Type B pancreatic cell (in vitro differentiated cells): ENCODE measurements at regions not wholly inside any gene's neighbourhood (a gene's known extent, or its start where the extent isn't known, plus 50 kb on each side); places are given as distances from the start of the nearest gene placed in this dataset.
"Not testable (repeated sequence)": the region's sequence is repeated elsewhere in the genome, so short reads cannot be mapped to it uniquely, and the experiment has no call there.

Experiments
- DNase-seq: peaks from one replicate; pipeline ENCODE4 v3.0.0; 2021; ENCODE audit warnings: mixed read lengths; ENCODE audit not compliant: unreplicated experiment; ENCODE audit errors: extremely low spot score
- H3K27ac Mint-ChIP-seq: 2 replicates; pipeline ENCODE4 v1.8.0; 2021; ENCODE audit warnings: mild to moderate bottlenecking, mixed read lengths
- H3K27me3 Mint-ChIP-seq: 2 replicates; pipeline ENCODE4 v1.8.0; 2021; ENCODE audit warnings: mixed read lengths
- H3K36me3 Mint-ChIP-seq: 2 replicates; pipeline ENCODE4 v1.8.0; 2021; ENCODE audit warnings: mixed read lengths
- H3K4me1 Mint-ChIP-seq: one replicate; pipeline ENCODE4 v1.8.0; 2021; ENCODE audit warnings: mixed read lengths; ENCODE audit not compliant: unreplicated experiment
- H3K4me3 Mint-ChIP-seq: 2 replicates; pipeline ENCODE4 v1.8.0; 2021; ENCODE audit warnings: mild to moderate bottlenecking, mixed read lengths
- H3K9me3 Mint-ChIP-seq: 2 replicates; pipeline ENCODE4 v1.8.0; 2021; ENCODE audit warnings: mixed read lengths
- CTCF ChIP-seq: fragments of 200-600 bp; sonication (generic); conservative IDR thresholded peaks from 2 replicates; pipeline ENCODE4 v1.5.0; 2021; ENCODE audit warnings: antibody characterized with exemption, mild to moderate bottlenecking

- H3K27me3 Mint-ChIP-seq = peaks cover 2% of the 10 kb centered on the region
These were observed 120.9 kb upstream of the HS3ST2 start for GRCh38 chr16:22692916-22693637.

GRCh38 chr16:22693638-22694340, 120.2 kb upstream of the HS3ST2 start:
- no peak overlapping the region for H3K27ac Mint-ChIP-seq
- no peak overlapping the region for H3K4me3 Mint-ChIP-seq
- H3K9me3 Mint-ChIP-seq = no peaks in the 10 kb centered on the region
- no peaks in the 10 kb centered on the region for H3K4me1 Mint-ChIP-seq
- DNase-seq = no peak
- H3K27me3 Mint-ChIP-seq = peaks cover 2% of the 10 kb centered on the region
- no peaks in the 10 kb centered on the region for H3K36me3 Mint-ChIP-seq
- TF ChIP-seq CTCF = no peak

More at GRCh38 chr16:22692916-22693637, 120.9 kb upstream of the HS3ST2 start:
- Mint-ChIP-seq H3K36me3 (no peaks in the 10 kb centered on the region), H3K27ac (no peak overlapping the region), H3K9me3 (no peaks in the 10 kb centered on the region), H3K4me1 (no peaks in the 10 kb centered on the region), H3K4me3 (no peak overlapping the region)
- TF ChIP-seq CTCF = no peak
- DNase-seq = no peak

- no peak overlapping the region for H3K27ac Mint-ChIP-seq
- DNase-seq = no peak
- no peaks in the 10 kb centered on the region for H3K9me3 Mint-ChIP-seq
- TF ChIP-seq CTCF = no peak
- H3K27me3 Mint-ChIP-seq = peaks cover 2% of the 10 kb centered on the region
- H3K4me1 Mint-ChIP-seq = no peaks in the 10 kb centered on the region
- no peaks in the 10 kb centered on the region for H3K36me3 Mint-ChIP-seq
- no peak overlapping the region for H3K4me3 Mint-ChIP-seq
These were observed 119.0 kb upstream of the HS3ST2 start for GRCh38 chr16:22694887-22695382.

- not testable (repeated sequence) for H3K4me1 Mint-ChIP-seq, H3K9me3 Mint-ChIP-seq, H3K4me3 Mint-ChIP-seq, H3K27me3 Mint-ChIP-seq, DNase-seq, H3K27ac Mint-ChIP-seq, H3K36me3 Mint-ChIP-seq
These were observed 118.2 kb upstream of the HS3ST2 start for GRCh38 chr16:22695773-22696172.

- Mint-ChIP-seq H3K36me3 (no peaks in the 10 kb centered on the region), H3K4me1 (no peaks in the 10 kb centered on the region), H3K27me3 (peaks cover 19% of the 10 kb centered on the region), H3K27ac (no peak overlapping the region), H3K9me3 (no peaks in the 10 kb centered on the region), H3K4me3 (no peak overlapping the region)
- TF ChIP-seq CTCF = no peak
- DNase-seq = no peak
These were observed 114.6 kb upstream of the HS3ST2 start for GRCh38 chr16:22699356-22699755.

- no peaks in the 10 kb centered on the region for H3K36me3 Mint-ChIP-seq
- peaks cover 29% of the 10 kb centered on the region for H3K27me3 Mint-ChIP-seq
- TF ChIP-seq CTCF = no peak
- no peaks in the 10 kb centered on the region for H3K9me3 Mint-ChIP-seq
- H3K4me1 Mint-ChIP-seq = no peaks in the 10 kb centered on the region
- no peak overlapping the region for H3K27ac Mint-ChIP-seq
- no peak overlapping the region for H3K4me3 Mint-ChIP-seq
- DNase-seq = no peak
These were observed 108.2 kb upstream of the HS3ST2 start for GRCh38 chr16:22705799-22706198.
